ENCODE measurements at regions not wholly inside any gene's neighbourhood (a gene's known extent, or its start where the extent isn't known, plus 50 kb on each side); places are given as distances from the start of the nearest gene placed in this dataset.

GRCh38 chr4:159483110-159483781 is 380.4 kb downstream of the RAPGEF2 start:
- TF ChIP-seq CTCF (conservative IDR thresholded peaks at IDR 0.05 in 1 of 2, IDR thresholded peaks at IDR 0.05 in 1 of 2; ENCODE audit: low read depth in 1 of 2, low read length in 2 of 2) = no peak
- TF ChIP-seq EZH2 (IDR thresholded peaks at IDR 0.05; ENCODE audit: low read length, missing control alignments) = no peak

All from fibroblast of lung (primary cell).